ENCODE measurements at regions not wholly inside any gene's neighbourhood (a gene's known extent, or its start where the extent isn't known, plus 50 kb on each side); places are given as distances from the start of the nearest gene placed in this dataset.
A peak's percentile ranks its signal among the peaks of the same experiment; 100 is the strongest.

GRCh38 chr2:594297-594949 lies 82.8 kb downstream of the TMEM18 start (continued):
- TF ChIP-seq REST (IDR thresholded peaks at IDR 0.05; ENCODE audit: low read depth, low read length): no peak

GRCh38 chr2:593356-594026 lies 83.7 kb downstream of the TMEM18 start:
- Histone ChIP-seq H3F3A (replicated peaks; ENCODE audit: insufficient read depth) (no peaks in the 10 kb centered on the region), H3K79me2 (ENCODE audit: insufficient read depth) (no peaks in the 10 kb centered on the region), H3K9me2 (no peaks in the 10 kb centered on the region), H3K27ac (ENCODE audit: low read depth in 2 of 2, low read length in 1 of 2) (peak overlapping the region in 1 of 2 experiments; percentile 98; a peak in 2 of 4 replicates), H3K4me3 (ENCODE audit: low read depth in 2 of 2, low read length in 1 of 2) (no peak overlapping the region), H3K36me3 (replicated peaks in 1 of 2; ENCODE audit: control insufficient read depth in 1 of 2, insufficient read depth in 2 of 2, low read length in 1 of 2) (no peaks in the 10 kb centered on the region), H3K9me3 (no peaks in the 10 kb centered on the region), H2AFZ (ENCODE audit: low read depth) (no peak overlapping the region), H3K27me3 (ENCODE audit: insufficient read depth) (no peaks in the 10 kb centered on the region), H4K20me1 (ENCODE audit: insufficient read depth) (no peaks in the 10 kb centered on the region), H3K9ac (no peak overlapping the region), H3K4me2 (no peak overlapping the region), H3K4me1 (ENCODE audit: control insufficient read depth in 1 of 2, insufficient read depth in 2 of 2, low read depth in 1 of 2, low read length in 1 of 2) (peaks cover 0 to 54% of the 10 kb centered on the region in 2 experiments; a peak in 2 of 4 replicates)
- ChIA-PET POLR2A (no interaction called here), CTCF (interaction anchor here (0.6 to 0.7 kb wide), 2 partner anchors 20 to 64 kb away, joined by 3 read pairs; no protein-coding TSS in a partner anchor)
- TF ChIP-seq REST (IDR thresholded peaks at IDR 0.05; ENCODE audit: low read depth, low read length) (no peak), NFIC (IDR thresholded peaks at IDR 0.05; ENCODE audit: borderline replicate concordance) (no peak), GABPA (IDR thresholded peaks at IDR 0.05; ENCODE audit: low read depth) (no peak), CTCF (IDR thresholded peaks at IDR 0.05) (no peak), USF1 (IDR thresholded peaks at IDR 0.05; ENCODE audit: borderline replicate concordance, low read depth) (no peak), FOXJ3 (CRISPR knock-in tag; IDR thresholded peaks at IDR 0.05) (no peak), NRF1 (IDR thresholded peaks at IDR 0.05; ENCODE audit: low read depth, low read length) (no peak), SMC3 (IDR thresholded peaks at IDR 0.05; ENCODE audit: low read depth, low read length) (no peak), RXRA (IDR thresholded peaks at IDR 0.05; ENCODE audit: borderline replicate concordance, low read depth) (no peak), TCF12 (IDR thresholded peaks at IDR 0.05) (no peak), PBX3 (IDR thresholded peaks at IDR 0.05) (no peak)
- no peak for DNase-seq
- 57% methylated on average over 17 of the region's 17 CpGs for WGBS (ENCODE audit: low lambda C conversion rate)
